SK-N-SH treated with all-trans-retinoic acid at 6 μM for 48 hours (cell line): ENCODE measurements at regions not wholly inside any gene's neighbourhood (a gene's known extent, or its start where the extent isn't known, plus 50 kb on each side); places are given as distances from the start of the nearest gene placed in this dataset.

Source experiments
- ARNTL ChIP-seq: fragments of 450-650 bp; formaldehyde crosslinking; IDR thresholded peaks from 2 replicates; pipeline ENCODE4 v1.5.0; 2020; ENCODE audit warnings: low read depth, mild to moderate bottlenecking, moderate library complexity, borderline replicate concordance
- TSHZ2 ChIP-seq: fragments of 250-450 bp; sonication (Bioruptor Pico); IDR thresholded peaks from 2 replicates; pipeline ENCODE4 v1.5.0; 2020; ENCODE audit warnings: mild to moderate bottlenecking, moderate library complexity
- ZFP3 ChIP-seq: fragments of 250-450 bp; sonication (Bioruptor Pico); IDR thresholded peaks from 2 replicates; pipeline ENCODE4 v1.5.0; 2020; ENCODE audit warnings: mild to moderate bottlenecking, moderate library complexity
- TF ChIP-seq, protein P1 (sequence below): fragments of 250-450 bp; sonication (Bioruptor Pico); IDR thresholded peaks from 2 replicates; pipeline ENCODE4 v1.8.0; 2020; ENCODE audit warnings: mild to moderate bottlenecking, moderate library complexity, borderline replicate concordance
- TF ChIP-seq, protein P2 (sequence below): fragments of 250-450 bp; sonication (Bioruptor Pico); IDR thresholded peaks from 2 replicates; pipeline ENCODE4 v1.8.0; 2021; ENCODE audit warnings: low read depth, mild to moderate bottlenecking, moderate library complexity, borderline replicate concordance
- TF ChIP-seq, protein P3 (sequence below): fragments of 250-450 bp; sonication (Bioruptor Pico); IDR thresholded peaks from 2 replicates; pipeline ENCODE4 v1.5.1; 2021; ENCODE audit warnings: mild to moderate bottlenecking, moderate library complexity

GRCh38 chr2:53053937-53054336 is 713.7 kb upstream of the CHAC2 start:
- TF ChIP-seq, protein P1, sequence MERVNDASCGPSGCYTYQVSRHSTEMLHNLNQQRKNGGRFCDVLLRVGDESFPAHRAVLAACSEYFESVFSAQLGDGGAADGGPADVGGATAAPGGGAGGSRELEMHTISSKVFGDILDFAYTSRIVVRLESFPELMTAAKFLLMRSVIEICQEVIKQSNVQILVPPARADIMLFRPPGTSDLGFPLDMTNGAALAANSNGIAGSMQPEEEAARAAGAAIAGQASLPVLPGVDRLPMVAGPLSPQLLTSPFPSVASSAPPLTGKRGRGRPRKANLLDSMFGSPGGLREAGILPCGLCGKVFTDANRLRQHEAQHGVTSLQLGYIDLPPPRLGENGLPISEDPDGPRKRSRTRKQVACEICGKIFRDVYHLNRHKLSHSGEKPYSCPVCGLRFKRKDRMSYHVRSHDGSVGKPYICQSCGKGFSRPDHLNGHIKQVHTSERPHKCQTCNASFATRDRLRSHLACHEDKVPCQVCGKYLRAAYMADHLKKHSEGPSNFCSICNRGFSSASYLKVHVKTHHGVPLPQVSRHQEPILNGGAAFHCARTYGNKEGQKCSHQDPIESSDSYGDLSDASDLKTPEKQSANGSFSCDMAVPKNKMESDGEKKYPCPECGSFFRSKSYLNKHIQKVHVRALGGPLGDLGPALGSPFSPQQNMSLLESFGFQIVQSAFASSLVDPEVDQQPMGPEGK = no peak
- no peak for TF ChIP-seq TSHZ2 (CRISPR knock-in tag)
- TF ChIP-seq, protein P2, sequence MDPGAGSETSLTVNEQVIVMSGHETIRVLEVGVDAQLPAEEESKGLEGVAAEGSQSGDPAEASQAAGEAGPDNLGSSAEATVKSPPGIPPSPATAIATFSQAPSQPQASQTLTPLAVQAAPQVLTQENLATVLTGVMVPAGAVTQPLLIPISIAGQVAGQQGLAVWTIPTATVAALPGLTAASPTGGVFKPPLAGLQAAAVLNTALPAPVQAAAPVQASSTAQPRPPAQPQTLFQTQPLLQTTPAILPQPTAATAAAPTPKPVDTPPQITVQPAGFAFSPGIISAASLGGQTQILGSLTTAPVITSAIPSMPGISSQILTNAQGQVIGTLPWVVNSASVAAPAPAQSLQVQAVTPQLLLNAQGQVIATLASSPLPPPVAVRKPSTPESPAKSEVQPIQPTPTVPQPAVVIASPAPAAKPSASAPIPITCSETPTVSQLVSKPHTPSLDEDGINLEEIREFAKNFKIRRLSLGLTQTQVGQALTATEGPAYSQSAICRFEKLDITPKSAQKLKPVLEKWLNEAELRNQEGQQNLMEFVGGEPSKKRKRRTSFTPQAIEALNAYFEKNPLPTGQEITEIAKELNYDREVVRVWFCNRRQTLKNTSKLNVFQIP (CRISPR knock-in tag) = no peak
- TF ChIP-seq ARNTL = no peak
- TF ChIP-seq, protein P3, sequence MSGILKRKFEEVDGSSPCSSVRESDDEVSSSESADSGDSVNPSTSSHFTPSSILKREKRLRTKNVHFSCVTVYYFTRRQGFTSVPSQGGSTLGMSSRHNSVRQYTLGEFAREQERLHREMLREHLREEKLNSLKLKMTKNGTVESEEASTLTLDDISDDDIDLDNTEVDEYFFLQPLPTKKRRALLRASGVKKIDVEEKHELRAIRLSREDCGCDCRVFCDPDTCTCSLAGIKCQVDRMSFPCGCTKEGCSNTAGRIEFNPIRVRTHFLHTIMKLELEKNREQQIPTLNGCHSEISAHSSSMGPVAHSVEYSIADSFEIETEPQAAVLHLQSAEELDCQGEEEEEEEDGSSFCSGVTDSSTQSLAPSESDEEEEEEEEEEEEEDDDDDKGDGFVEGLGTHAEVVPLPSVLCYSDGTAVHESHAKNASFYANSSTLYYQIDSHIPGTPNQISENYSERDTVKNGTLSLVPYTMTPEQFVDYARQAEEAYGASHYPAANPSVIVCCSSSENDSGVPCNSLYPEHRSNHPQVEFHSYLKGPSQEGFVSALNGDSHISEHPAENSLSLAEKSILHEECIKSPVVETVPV (CRISPR knock-in tag) = no peak
- no peak for TF ChIP-seq ZFP3 (CRISPR knock-in tag)
